ENCODE measurements at regions not wholly inside any gene's neighbourhood (a gene's known extent, or its start where the extent isn't known, plus 50 kb on each side); places are given as distances from the start of the nearest gene placed in this dataset.

DNA sequence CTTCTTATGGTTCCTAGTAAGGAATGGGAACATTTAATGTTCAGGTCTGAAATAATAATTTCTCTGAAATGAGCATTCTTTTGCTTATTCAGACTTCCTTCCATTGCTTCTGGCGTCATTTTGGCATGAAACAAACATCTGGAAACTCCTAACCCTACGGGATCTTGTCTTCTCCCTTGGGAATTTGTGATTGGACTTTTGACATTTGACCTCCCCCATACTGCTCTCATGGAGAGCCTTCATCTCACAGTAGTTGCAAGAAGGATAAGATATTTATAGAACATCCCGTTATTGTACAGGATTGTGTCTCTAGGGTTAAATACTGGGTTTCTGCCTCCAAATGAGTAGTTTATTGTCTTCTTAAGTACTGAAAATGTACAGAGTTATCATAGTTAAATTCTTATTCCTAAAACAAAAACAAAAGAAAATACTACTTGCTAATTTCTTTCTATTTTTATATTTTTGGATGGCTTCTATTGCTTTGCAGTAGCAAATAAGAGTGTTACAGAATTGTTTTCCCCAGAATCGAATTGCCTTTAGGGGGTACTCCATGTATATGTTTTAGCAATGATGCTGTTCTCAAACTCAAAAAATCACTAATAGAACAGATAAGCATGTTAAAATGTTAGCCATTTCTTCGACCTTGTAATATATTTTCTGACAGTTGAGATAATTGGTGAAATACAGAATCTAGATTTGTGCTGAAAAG lies 366.8 kb downstream of the DLEU7 start:
- no peak for TF ChIP-seq EZH2 (IDR thresholded peaks at IDR 0.05; ENCODE audit: low read length, missing control alignments)
- TF ChIP-seq, protein P1, sequence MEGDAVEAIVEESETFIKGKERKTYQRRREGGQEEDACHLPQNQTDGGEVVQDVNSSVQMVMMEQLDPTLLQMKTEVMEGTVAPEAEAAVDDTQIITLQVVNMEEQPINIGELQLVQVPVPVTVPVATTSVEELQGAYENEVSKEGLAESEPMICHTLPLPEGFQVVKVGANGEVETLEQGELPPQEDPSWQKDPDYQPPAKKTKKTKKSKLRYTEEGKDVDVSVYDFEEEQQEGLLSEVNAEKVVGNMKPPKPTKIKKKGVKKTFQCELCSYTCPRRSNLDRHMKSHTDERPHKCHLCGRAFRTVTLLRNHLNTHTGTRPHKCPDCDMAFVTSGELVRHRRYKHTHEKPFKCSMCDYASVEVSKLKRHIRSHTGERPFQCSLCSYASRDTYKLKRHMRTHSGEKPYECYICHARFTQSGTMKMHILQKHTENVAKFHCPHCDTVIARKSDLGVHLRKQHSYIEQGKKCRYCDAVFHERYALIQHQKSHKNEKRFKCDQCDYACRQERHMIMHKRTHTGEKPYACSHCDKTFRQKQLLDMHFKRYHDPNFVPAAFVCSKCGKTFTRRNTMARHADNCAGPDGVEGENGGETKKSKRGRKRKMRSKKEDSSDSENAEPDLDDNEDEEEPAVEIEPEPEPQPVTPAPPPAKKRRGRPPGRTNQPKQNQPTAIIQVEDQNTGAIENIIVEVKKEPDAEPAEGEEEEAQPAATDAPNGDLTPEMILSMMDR (conservative IDR thresholded peaks at IDR 0.05 in 1 of 2, IDR thresholded peaks at IDR 0.05 in 1 of 2; ENCODE audit: low read depth in 1 of 2, low read length in 2 of 2): no peak

Data from fibroblast of lung (primary cell).